ENCODE measurements at regions not wholly inside any gene's neighbourhood (a gene's known extent, or its start where the extent isn't known, plus 50 kb on each side); places are given as distances from the start of the nearest gene placed in this dataset.

GRCh38 chr13:65353951-65354350 lies 1876.2 kb downstream of the PCDH9 start:
- in situ Hi-C loops (cut with MboI), result no loop called here
- RAD21 ChIA-PET (ENCODE audit: unreplicated experiment), result no interaction called here
- H3K4me1 ChIP-seq (ENCODE audit: control insufficient read depth, insufficient read depth, low read length), result no peaks in the 10 kb centered on the region
- TF ChIP-seq CTCF (IDR thresholded peaks at IDR 0.05 in 2 of 3, conservative IDR thresholded peaks at IDR 0.05 in 1 of 3; ENCODE audit: control insufficient read depth in 2 of 3, extremely low read depth in 1 of 3, insufficient read depth in 1 of 3, low read depth in 3 of 3, low read length in 3 of 3), result no peak
- no peak for TF ChIP-seq SPI1 (IDR thresholded peaks at IDR 0.05; ENCODE audit: borderline replicate concordance, insufficient read depth, low read depth, low read length)
- TF ChIP-seq ELK1 (IDR thresholded peaks at IDR 0.05; ENCODE audit: low read depth, low read length), result no peak
- no peak for TF ChIP-seq POLR2A (IDR thresholded peaks at IDR 0.05; ENCODE audit: low read depth, low read length)
- no peak for TF ChIP-seq TARDBP (IDR thresholded peaks at IDR 0.05; ENCODE audit: borderline replicate concordance)
- no peak for TF ChIP-seq MEF2B (IDR thresholded peaks at IDR 0.05; ENCODE audit: partially characterized antibody, poor library complexity, severe bottlenecking)
- no peak for TF ChIP-seq SIX5 (IDR thresholded peaks at IDR 0.05; ENCODE audit: low read depth, low read length, severe bottlenecking)
- TF ChIP-seq HSF1 (IDR thresholded peaks at IDR 0.05; ENCODE audit: low read depth, low read length), result no peak
- TF ChIP-seq IRF3 (IDR thresholded peaks at IDR 0.05), result no peak
- TF ChIP-seq BCLAF1 (IDR thresholded peaks at IDR 0.05), result no peak
- no peak for TF ChIP-seq CBX3 (IDR thresholded peaks at IDR 0.05; ENCODE audit: borderline replicate concordance, low read depth)
- TF ChIP-seq BCL3 (IDR thresholded peaks at IDR 0.05; ENCODE audit: borderline replicate concordance, insufficient read depth, low read depth, low read length, poor library complexity, severe bottlenecking), result no peak
- no peak for TF ChIP-seq IKZF1 (conservative IDR thresholded peaks at IDR 0.05)
- TF ChIP-seq ZNF622 (IDR thresholded peaks at IDR 0.05), result no peak
- TF ChIP-seq MYB (IDR thresholded peaks at IDR 0.05; ENCODE audit: borderline replicate concordance, low read depth, low read length), result no peak

More at GRCh38 chr13:65353951-65354350, 1876.2 kb downstream of the PCDH9 start:
- Histone ChIP-seq H3K4me3 (no peak overlapping the region), H3K27me3 (replicated peaks in 1 of 2; ENCODE audit: control insufficient read depth in 2 of 2, insufficient read depth in 2 of 2, low read length in 1 of 2) (no peaks in the 10 kb centered on the region), H3K9ac (ENCODE audit: control insufficient read depth, insufficient read depth, low read length) (no peak overlapping the region), H3K4me2 (ENCODE audit: control insufficient read depth, insufficient read depth) (no peak overlapping the region), H4K20me1 (ENCODE audit: control insufficient read depth, insufficient read depth) (no peaks in the 10 kb centered on the region), H2AFZ (ENCODE audit: control insufficient read depth, low read depth, low read length) (no peak overlapping the region), H3K36me3 (ENCODE audit: control insufficient read depth in 2 of 2, insufficient read depth in 2 of 2, low read length in 1 of 2) (no peaks in the 10 kb centered on the region), H3K27ac (ENCODE audit: control insufficient read depth, insufficient read depth) (no peak overlapping the region), H3K9me3 (replicated peaks; ENCODE audit: control insufficient read depth, insufficient read depth, low read length) (no peaks in the 10 kb centered on the region), H3K79me2 (ENCODE audit: control insufficient read depth, insufficient read depth, low read length) (no peaks in the 10 kb centered on the region)
- no TSS peak for BruUV-seq (replicated peaks)
- ATAC-seq (no peak), DNase-seq (ENCODE audit: low read depth, low spot score) (no peak), FAIRE-seq (no peak)
- ChIA-PET POLR2A (no interaction called here), CTCF (no interaction called here), SMC1A (ENCODE audit: uncharacterized antibody, unreplicated experiment) (no interaction called here)
- intact Hi-C loops (cut with micrococcal nuclease; ENCODE audit: unreplicated experiment), result no loop called here
- WGBS (ENCODE audit: insufficient coverage, insufficient replicate concordance, low lambda C conversion rate, missing lambda C conversion rate), result 44% methylated on average over 2 of the region's 2 CpGs
